ENCODE measurements at regions not wholly inside any gene's neighbourhood (a gene's known extent, or its start where the extent isn't known, plus 50 kb on each side); places are given as distances from the start of the nearest gene placed in this dataset.
"Not testable (repeated sequence)": the region's sequence is repeated elsewhere in the genome, so short reads cannot be mapped to it uniquely, and the experiment has no call there.

DNA sequence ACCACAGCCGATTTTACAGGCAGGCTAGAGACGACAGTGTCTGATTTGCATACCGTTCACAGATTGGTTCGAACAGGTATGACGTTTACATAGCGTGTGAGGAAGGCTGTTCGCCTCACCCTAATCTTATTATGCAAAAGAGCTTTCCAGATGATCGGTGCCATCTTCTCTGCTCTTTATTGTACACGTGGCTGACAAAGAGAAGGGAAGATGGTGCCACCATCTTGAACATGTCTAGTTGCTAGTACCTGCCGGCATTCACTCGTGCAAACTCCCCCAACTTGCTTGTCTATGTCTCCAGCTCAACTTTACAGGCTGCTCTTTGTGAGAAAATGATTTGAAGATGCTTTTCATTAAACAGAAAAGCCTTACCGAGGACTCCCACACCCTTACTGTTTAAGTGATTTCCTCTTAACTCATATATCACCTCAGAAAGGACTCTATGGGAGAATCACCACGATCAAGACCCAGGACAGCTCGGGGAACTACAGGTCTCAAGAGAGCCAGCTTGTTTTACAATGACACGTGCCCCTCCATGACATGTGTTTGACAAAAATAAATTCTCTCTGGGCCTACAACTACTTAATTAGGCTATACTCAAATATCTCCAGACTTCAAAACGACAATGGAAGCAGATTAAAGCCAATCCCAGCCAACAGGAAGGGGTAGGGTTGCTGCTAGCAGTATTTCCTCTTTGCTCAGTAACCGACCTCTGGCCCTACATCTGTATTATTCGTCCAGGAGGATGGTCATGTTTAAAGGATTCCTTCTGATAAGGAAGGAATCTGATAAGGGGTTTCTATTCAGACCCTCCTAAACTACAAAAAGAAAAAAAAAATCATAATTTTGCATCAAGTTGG lies 480.6 kb downstream of the TMEM114 start:
- DNase-seq: no peak

DNA sequence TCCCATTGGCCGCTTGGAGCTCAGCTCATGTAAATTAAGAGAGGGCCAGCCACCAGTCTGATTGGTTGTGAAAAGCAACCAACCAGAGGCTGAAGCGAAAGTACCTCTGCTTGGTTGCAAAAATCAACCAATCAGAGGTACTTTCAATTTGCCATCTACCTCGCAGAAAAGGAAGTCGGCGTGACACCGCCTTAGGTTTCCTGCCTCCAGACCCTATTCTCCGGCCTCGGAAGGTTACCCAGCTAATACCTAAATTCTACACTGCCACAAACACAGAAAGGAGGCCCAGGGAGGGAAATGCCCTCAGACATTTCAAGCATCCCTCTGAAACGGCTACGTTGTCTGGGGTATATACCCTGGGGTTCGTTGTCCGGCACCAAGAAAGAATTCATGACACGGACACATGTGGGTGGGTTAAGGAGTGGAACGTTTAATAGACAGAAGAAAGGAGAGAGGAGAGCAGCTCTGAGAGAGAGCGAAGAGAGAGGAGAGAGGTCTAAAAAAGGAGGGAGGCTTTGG lies 481.3 kb downstream of the TMEM114 start:
- no peak for DNase-seq

DNA sequence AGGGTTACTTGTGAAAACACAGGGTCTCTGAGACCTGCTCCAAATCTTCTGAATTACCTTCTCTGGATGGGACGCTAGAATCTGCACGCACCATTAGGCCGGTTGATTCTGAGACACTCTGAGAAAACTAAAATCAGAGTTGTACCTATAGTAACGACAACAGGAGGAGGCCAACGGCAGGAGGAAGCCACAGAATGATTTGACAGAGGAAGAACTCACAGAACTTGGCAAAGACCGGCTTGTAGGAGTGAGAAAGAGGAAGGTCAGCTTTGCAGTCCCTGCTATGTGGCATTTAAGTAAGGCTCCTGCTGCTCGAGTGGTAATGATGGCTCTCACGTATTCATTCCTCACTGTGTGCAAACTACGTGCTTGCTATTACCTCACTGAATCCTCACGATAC lies 483.0 kb downstream of the TMEM114 start:
- no peak for DNase-seq

DNA sequence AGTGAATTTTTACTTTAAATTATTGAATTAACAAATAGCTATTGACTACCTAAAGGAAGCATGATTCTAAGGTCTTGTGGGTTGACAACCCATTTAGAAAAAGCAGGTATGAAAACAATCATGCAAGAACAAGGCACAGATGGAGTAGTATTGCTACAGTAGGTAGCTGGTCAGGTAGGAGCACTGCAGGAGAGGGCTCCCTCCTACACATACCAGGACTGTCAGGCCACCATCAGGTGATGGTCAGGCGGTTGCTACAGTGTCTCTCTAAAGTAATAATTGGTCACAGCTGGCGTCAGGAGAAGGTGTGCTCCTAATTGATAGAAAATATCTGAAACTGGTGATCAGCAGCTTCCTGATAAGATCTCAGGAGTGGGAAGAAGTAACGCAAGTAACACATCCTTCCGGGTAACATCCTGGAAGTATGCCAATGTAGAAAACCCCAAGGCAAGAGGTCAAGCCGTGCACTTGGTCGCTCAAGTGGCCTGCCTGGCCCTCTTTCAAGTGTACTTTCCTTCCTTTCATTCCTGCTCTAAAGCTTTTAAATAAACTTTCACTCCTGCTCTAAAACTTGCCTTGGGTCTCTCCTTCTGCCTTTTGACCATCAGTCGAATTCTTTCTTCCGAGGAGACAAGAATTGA lies 486.5 kb downstream of the TMEM114 start:
- no peak for DNase-seq

DNA sequence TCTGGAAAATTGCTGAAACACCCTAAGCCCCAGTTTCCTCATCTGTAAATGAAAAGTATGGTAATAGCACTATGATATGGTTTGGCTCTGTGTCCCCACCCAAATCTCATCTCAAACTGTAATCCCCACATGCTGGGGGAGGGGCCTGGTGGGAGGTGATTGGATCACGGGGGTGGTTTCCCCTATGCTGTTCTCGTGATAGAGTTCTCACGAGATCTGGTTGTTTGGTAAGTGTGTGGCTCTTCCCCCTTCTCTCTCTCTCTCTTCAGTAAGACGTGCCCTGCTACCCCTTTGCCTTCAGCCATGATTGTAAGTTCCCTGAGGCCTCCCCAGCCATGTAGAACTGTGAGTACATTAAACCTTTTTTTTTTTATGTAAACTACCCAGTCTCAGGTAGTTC lies 490.7 kb downstream of the TMEM114 start:
- DNase-seq: no peak

DNA sequence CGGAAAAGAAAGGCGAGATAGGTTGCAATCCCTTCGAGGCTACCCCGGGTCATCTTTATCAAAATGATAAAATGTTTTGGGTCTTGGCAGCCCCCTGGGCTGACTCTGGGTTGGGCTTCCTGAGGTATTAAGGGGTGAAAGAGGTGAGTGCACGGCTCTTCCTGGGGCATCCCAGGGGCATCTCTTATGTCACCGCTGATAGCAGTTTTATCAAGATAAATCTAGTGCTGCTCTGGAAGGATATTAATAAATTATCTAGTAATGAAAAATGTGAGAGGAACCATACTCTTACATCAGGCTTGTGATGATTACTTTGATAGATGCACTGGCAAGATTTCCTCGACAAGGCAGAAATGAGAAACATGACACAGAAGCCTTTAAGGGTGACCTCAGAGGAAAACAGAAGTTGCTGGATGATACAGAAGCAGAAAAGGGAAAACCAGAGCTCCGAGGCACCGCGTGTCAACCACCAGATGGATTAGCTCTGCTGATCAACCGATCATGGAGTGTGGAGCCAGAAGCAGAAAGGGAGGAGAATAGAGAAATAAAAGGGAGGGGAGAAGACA lies 491.3 kb downstream of the TMEM114 start:
- peak; percentile 9 for DNase-seq

DNA sequence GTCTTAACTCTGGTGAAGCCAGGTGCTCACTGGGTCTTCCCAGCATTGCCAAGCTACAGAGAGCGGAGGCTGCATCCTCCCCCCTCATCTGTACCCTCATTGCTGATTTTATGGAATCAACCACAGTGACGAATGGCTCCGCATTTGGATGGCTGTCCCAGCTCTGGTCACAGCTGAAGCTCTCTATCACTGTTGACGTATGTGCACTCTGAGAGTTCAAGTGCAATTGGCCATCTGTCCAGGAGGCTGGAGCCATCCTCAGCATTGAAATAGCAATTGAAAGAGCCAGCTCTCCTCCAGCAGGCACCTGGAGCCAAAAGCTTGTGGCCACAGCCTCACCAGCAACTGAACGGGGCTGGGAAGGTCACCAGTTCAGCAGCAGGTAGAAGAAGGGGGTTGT lies 494.1 kb downstream of the TMEM114 start:
- DNase-seq: no peak

DNA sequence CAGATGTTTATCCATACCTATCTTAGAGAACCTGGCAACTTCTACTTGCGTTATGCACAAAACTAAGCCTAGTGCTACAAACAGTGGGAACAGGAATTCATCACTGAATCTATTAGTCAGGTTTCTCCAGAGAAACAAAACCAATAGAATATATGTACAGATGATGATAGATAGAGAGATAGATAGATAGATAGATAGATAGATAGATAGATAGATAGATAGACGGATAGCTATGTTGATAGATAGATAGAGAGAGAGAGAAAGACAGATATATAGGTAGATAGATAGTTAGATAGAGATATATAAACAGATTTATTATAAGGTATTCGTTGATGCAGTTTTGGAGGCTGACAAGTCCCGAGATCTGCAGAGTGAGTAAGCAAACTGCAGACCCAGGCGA lies 495.6 kb downstream of the TMEM114 start:
- no peak for DNase-seq

DNA sequence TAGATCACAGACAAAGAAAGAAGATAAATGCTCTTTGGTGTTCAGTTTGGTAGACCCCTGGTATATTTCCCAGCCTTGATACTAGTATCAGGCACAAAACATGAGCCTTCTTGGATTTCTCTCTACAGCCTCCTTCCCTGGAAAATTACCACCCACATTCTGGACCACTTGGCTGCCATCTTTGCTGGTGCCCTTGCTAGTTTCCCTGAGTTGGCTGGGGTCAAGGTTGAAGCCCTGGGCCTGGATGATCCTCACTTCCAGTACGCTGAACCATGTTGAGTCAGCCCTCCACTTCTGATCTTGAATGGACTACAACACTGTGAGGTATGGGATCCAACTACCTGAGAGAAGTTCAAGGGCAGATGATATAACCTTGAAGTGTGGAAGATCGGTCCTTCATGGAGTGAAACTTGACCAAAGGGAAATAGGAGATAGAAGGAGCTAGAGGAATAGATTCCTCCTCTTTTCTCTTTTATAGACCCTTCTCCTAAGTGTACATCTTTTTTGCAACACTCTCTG lies 501.4 kb downstream of the TMEM114 start:
- no peak for DNase-seq

DNA sequence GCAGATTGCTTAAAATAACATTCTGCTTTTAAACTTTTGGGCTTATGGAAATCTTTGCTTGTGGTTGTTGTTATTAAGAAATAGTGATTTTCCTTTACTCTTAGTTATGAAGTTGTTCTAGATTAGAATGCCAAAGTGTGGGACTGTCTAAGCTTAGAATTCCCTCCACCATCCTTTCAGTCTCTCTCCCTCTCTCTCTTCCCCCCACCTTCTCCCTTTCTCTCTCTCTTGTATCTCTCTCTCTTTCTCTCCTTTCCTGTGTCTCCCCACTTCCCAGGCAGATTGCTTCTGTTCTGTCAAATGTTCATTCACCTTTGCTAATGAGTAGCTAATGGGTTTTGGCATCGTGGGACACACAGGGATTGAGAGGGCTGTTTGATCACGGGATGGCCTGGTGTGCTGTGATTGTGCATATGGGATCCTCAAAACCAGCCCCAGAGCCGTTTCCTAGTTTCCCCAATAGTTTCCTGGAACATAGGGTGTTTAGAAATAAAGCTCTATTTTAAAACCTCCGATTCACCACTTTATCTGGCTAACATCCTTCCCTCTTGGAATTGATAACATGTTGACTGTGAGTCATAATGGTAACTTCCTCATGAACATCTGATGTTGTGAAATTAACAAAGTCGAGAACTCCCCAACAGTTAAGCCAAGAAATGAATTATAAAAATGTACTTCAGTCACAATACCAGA lies 502.6 kb downstream of the TMEM114 start:
- DNase-seq: peak; percentile 39

DNA sequence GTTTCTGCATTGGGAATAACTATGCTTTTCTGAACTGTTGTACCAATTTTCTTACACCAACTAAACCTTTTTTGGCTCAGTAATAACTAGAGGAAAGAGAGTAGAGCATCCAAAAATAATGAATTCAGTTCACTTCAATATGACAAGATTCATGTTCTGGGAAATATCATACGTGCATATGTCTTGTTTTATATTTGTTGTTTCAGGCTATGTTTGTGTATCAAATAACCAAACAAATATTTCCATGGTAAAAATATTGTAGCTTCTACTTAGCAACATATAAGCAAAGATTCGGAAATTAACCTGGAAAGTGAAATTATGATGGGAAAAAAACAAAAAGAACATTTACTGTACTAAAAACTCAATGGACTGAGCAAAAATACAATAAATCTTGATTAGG lies 503.2 kb downstream of the TMEM114 start:
- no peak for DNase-seq

DNA sequence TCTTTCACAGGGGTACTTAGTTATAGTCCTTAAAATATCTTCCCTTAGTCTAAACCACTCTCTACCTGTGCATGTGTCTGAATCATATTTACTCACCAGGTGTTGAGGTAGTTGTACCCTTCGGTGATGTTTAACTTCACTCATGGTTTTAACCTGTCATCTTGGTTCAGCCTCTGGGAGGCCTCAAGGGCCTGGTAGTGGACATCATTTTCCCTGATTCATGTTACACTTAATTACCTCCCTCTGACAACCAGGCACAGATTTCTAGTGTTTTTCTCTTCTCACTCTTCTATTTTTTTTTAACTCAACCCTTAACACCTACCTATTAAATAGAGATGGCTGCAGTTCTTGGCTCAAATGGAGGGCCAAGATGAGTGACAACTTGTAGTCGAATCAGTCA lies 505.4 kb downstream of the TMEM114 start:
- no peak for DNase-seq

DNA sequence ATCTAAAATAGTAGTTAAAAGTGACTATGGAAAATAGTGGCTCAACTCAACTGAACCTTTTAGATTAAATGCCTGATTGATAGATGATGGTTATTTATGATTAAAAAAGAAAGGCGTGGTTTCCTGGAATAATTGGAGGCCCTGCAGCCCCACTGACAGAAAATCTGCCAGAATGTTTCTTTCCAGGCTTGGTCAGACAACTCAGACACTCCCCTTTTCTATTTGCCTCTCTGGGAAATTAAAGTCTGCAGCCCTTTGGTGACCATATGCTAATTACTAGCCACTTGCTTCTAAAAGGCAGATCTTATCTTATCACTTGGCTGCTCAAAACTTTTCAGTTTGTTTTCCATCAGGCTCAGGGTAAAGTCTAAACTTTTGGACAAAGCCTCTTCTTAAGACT lies 506.0 kb downstream of the TMEM114 start:
- DNase-seq: no peak

DNA sequence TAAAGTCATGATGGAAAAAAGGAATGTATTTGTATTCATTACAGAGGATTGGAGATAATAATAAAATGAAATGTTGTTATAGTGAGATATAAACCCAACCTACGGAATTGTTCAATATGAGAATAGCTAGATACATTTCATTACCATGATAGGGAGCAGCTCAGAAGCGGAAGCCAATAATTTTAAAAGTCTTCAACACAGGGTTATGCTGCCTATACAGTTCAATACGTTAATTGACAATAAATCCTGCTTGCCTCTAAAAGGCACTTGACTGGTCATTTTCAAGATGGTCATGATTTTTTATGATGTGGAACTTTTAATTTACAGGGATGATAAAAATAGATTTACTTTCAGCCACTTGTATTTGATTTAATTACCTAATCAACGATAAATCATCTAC lies 506.8 kb downstream of the TMEM114 start:
- DNase-seq: no peak

DNA sequence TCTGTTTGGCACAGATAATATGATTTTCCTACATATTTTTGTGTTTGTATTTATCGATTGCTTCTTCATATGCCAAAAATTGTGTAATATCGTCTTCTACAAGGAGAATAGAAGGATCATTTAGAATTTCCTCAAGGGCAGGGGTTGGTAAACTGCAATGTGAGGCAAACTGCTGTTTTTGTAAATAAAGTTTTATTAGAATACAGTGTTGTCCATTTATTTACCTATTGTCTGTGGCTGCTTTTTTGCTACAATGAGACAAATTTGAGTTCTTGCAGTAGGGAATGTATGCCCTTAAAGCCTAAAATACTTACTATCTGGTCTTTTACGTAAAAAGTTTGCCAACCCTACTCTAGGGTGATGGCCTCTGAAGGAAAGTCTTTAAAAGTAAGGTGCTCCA lies 509.5 kb downstream of the TMEM114 start:
- no peak for DNase-seq

DNA sequence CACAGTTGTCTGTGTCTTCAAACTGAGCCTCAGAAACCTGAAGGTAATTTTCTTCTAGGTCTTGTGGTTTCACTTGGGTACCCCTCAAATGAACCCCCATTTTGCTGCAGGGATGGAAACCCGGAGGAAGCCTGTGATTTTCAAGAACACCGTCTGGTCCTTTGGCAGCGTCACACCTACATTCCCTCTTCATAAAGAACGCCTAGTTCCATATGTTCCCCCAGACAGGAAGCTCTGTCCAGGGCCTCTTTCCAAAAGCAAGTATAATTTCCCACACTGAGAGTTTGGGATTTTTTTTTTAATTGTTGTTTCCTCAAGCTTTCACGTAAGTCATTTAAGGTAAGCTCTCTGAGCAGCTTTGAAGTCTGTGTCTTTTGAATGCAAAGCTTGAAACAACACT lies 515.0 kb downstream of the TMEM114 start:
- no peak for DNase-seq

DNA sequence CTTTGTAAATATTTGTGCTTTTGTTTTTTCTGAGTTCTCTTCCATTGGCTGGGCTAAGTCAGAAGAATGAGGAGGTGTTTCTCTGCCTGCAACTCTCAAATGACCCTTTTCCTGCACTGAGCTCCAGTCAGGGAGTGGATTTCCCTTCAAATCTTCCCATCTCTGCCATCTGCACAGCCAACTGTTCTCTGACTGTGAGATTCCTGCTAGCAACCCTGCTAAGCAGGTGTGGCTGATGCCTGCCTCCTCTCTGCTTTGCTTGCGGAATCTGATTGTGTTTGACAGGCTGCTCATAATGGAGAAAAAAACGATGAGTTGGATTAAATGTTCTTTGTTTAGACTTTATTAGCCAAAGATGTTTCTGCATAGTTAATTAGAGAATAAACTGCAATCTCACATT lies 519.8 kb downstream of the TMEM114 start:
- DNase-seq: no peak

DNA sequence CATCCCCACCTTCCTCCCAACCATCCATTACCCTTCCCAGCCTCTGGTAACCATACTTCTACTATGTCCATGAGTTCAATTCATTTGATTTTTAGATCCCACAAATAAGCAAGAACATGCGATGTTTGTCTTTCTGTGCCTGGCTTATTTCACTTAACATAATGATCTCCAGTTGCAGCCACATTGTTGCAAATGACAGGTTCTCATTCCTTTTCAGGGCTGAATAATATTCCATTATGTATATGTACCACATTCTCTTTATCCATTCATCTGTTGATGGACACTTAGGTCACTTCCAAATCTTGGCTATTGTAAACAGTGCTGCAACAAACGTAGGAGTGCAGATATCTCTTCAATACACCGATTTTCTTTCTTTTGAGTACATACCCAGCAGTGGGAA lies 522.1 kb downstream of the TMEM114 start:
- DNase-seq: not testable (repeated sequence)

DNA sequence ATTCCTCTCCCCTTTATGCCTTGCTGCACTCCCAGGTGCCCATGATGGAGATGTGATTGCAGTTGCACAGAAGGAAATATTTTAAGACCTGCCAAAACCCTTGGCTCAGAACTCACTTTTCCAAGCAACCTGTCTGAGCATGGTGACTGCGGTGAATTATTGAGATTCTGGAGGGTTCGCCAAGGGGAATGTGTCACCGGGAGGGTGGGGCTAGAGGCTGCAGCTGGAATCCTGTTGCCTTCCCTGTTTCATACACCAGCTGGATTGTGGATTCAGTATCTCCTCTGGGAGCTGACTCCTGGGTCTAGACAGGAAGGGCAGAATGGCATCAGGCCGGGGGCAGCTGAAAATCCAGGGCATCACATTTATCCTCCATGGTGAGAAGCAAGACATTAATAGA lies 527.2 kb downstream of the TMEM114 start:
- no peak for DNase-seq

DNA sequence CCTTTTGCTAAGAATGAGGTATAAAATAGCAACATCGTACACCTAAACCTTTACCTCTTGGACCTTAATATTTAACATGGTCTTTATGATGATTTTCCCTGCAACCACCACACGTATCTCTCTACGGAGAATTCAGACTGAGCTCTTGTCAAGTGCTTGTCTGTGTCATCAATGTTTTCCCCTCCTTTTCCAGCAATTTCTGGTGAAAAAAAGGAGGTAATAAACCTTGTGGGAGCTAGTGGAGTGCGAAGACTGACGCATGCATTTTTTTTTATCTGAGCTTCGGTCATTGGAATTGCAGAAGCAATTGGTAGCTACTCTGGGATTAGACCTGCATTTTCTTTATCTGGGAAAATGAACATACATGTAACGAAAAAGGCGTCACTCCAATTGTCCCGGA lies 527.6 kb downstream of the TMEM114 start:
- no peak for DNase-seq

DNA sequence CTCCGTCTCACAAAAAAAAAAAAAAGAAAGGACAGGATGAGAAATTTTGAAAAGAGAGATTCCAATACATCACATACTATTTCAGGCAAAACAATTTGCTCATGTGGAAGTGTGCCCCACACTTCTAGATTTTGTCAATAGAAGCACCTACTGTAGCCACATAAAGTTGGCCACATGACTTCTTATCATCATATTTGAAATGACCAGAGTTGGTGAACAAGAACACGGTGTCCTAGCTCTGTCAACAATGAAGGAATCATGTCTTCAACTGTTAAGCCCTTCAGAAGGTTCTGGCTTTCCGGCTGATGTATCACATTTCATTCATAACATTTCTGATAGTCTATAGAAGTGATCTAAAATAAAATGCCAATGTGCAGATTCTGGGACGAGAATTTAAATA lies 534.5 kb downstream of the TMEM114 start:
- no peak for DNase-seq

DNA sequence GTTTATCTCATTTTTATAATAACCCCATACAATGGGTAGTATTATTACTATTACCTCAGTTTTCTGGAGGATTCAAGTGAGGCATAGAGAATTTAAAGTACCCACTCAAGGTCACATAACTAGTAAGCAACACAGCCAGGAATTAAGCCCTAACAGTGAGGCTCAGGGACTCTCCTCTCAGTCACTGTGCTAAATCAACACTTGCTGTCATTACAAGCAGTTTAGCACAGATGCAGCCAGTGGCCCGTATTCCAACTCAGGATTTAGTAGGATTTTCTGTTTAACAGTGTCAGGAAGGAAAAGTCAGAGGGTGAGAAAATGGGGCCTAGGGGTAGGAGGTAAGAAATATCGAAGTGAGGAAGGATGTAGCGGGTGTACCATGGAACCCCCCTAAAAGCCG lies 536.9 kb downstream of the TMEM114 start:
- DNase-seq: no peak

DNA sequence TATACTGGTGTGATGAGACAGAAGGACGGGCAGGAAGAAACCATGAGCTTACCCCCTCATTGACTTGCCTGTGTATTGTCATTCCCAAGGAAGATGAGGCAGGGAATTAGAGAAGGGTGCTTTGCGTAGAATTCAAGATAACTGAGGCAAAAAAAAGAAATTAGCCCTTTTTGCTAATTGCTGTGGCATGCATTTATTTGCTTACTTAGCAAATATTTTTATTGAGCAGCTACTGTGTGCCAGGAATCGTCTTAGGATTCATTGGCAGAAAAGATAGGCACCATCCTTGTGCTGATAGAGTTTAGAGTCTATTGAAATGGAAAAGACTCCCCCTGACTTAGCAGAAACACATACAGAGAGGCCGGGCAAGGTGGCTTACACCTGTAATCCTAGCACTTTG lies 541.9 kb downstream of the TMEM114 start:
- DNase-seq: no peak
